ENCODE measurements at regions not wholly inside any gene's neighbourhood (a gene's known extent, or its start where the extent isn't known, plus 50 kb on each side); places are given as distances from the start of the nearest gene placed in this dataset.

DNA sequence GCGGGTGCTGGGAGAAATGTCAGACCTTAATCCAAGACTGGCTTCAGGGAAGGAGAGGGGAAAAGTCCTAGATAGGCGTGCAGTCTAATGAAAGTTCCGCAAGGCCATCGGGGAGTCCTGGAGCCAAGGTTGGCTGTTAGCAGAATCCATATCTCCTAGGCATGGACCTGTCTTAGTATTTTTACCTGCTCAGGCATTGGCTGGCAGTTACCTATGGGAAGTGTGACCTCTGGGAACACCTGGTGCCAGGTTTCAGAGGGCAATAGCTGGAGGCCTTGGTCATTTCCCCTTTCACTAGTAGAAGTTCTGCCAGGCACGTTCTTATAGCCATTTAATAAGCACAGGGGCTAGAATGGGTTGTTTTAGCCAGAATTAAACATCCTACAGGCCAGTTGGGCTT lies 330.8 kb upstream of the SEMA6D start (continued):
- TF ChIP-seq, protein P1, sequence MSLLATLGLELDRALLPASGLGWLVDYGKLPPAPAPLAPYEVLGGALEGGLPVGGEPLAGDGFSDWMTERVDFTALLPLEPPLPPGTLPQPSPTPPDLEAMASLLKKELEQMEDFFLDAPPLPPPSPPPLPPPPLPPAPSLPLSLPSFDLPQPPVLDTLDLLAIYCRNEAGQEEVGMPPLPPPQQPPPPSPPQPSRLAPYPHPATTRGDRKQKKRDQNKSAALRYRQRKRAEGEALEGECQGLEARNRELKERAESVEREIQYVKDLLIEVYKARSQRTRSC (CRISPR knock-in tag; IDR thresholded peaks at IDR 0.05; ENCODE audit: low read depth) = no peak
- TF ChIP-seq, protein P2, sequence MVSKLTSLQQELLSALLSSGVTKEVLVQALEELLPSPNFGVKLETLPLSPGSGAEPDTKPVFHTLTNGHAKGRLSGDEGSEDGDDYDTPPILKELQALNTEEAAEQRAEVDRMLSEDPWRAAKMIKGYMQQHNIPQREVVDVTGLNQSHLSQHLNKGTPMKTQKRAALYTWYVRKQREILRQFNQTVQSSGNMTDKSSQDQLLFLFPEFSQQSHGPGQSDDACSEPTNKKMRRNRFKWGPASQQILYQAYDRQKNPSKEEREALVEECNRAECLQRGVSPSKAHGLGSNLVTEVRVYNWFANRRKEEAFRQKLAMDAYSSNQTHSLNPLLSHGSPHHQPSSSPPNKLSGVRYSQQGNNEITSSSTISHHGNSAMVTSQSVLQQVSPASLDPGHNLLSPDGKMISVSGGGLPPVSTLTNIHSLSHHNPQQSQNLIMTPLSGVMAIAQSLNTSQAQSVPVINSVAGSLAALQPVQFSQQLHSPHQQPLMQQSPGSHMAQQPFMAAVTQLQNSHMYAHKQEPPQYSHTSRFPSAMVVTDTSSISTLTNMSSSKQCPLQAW (CRISPR knock-in tag; IDR thresholded peaks at IDR 0.05) = no peak
- no peak for TF ChIP-seq RAD51 (IDR thresholded peaks at IDR 0.05; ENCODE audit: borderline replicate concordance)
- TF ChIP-seq, protein P3, sequence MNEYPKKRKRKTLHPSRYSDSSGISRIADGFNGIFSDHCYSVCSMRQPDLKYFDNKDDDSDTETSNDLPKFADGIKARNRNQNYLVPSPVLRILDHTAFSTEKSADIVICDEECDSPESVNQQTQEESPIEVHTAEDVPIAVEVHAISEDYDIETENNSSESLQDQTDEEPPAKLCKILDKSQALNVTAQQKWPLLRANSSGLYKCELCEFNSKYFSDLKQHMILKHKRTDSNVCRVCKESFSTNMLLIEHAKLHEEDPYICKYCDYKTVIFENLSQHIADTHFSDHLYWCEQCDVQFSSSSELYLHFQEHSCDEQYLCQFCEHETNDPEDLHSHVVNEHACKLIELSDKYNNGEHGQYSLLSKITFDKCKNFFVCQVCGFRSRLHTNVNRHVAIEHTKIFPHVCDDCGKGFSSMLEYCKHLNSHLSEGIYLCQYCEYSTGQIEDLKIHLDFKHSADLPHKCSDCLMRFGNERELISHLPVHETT (CRISPR knock-in tag; conservative IDR thresholded peaks at IDR 0.05) = no peak

DNA sequence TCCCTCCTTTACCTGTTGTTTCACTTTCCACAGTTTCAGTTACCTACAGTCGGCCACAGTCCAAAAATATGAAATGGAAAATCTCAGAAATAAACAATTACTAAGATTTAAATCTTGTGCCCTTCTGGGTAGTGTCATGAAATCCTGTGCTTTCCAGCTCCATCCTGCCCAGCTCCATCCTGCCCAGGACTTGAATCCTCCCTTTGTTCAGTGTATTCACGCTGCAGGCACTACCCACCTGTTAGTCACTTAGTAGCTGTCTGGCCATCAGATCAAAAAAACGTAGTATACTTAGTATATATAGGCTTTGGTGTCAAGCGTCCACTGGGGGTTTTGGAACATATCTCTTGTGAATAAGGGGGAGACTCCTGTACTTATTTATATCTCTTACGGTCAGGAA lies 329.0 kb upstream of the SEMA6D start:
- H3K27ac ChIP-seq (ENCODE audit: extremely low read length, insufficient read depth, low read length) = no peak overlapping the region
- H4K20me1 ChIP-seq (ENCODE audit: insufficient read depth, low read length) = no peaks in the 10 kb centered on the region
- in situ Hi-C loops (cut with HindIII; ENCODE audit: extremely low pct_ligation_motif_present, low pct_unique_long_range_greater_than_20kb) (no loop called here), intact Hi-C loops (cut with micrococcal nuclease; ENCODE audit: unreplicated experiment) (no loop called here)
- no peak overlapping the region for H3K4me2 ChIP-seq (ENCODE audit: low read depth, low read length)
- FAIRE-seq (no peak), ATAC-seq (no peak), DNase-seq (ENCODE audit: low spot score) (no peak)
- H2AFZ ChIP-seq (ENCODE audit: low read length) = no peak overlapping the region
- H3K4me1 ChIP-seq (ENCODE audit: insufficient read depth, low read length) = no peaks in the 10 kb centered on the region
- no peaks in the 10 kb centered on the region for H3K36me3 ChIP-seq (replicated peaks in 1 of 2; ENCODE audit: control insufficient read depth in 1 of 2, insufficient read depth in 2 of 2, low read length in 2 of 2)
- no peaks in the 10 kb centered on the region for H3K27me3 ChIP-seq (ENCODE audit: control insufficient read depth in 1 of 2, insufficient read depth in 2 of 2, low read length in 2 of 2)
- no peak overlapping the region for H3K9ac ChIP-seq (ENCODE audit: insufficient read depth, low read depth, low read length)
- peaks cover 13% of the 10 kb centered on the region for H3K9me3 ChIP-seq (ENCODE audit: low read length)
- CTCF ChIA-PET (ENCODE audit: low intra/inter-chr PET ratio, low total read pairs) = no interaction called here
- POLR2A ChIA-PET = no interaction called here
- BruUV-seq (replicated peaks) = no TSS peak
- no peaks in the 10 kb centered on the region for H3K79me2 ChIP-seq (ENCODE audit: insufficient read depth, low read length)
- no peak overlapping the region for H3K4me3 ChIP-seq (replicated peaks in 1 of 3; ENCODE audit: insufficient read depth in 1 of 3, low read depth in 2 of 3, low read length in 3 of 3)
- WGBS (ENCODE audit: low lambda C conversion rate) = 6% methylated on average over 5 of the region's 5 CpGs
- TF ChIP-seq, protein P4, sequence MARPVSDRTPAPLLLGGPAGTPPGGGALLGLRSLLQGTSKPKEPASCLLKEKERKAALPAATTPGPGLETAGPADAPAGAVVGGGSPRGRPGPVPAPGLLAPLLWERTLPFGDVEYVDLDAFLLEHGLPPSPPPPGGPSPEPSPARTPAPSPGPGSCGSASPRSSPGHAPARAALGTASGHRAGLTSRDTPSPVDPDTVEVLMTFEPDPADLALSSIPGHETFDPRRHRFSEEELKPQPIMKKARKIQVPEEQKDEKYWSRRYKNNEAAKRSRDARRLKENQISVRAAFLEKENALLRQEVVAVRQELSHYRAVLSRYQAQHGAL (CRISPR knock-in tag; IDR thresholded peaks at IDR 0.05; ENCODE audit: not compliant biosample characterization) = no peak
- TF ChIP-seq, protein P5, sequence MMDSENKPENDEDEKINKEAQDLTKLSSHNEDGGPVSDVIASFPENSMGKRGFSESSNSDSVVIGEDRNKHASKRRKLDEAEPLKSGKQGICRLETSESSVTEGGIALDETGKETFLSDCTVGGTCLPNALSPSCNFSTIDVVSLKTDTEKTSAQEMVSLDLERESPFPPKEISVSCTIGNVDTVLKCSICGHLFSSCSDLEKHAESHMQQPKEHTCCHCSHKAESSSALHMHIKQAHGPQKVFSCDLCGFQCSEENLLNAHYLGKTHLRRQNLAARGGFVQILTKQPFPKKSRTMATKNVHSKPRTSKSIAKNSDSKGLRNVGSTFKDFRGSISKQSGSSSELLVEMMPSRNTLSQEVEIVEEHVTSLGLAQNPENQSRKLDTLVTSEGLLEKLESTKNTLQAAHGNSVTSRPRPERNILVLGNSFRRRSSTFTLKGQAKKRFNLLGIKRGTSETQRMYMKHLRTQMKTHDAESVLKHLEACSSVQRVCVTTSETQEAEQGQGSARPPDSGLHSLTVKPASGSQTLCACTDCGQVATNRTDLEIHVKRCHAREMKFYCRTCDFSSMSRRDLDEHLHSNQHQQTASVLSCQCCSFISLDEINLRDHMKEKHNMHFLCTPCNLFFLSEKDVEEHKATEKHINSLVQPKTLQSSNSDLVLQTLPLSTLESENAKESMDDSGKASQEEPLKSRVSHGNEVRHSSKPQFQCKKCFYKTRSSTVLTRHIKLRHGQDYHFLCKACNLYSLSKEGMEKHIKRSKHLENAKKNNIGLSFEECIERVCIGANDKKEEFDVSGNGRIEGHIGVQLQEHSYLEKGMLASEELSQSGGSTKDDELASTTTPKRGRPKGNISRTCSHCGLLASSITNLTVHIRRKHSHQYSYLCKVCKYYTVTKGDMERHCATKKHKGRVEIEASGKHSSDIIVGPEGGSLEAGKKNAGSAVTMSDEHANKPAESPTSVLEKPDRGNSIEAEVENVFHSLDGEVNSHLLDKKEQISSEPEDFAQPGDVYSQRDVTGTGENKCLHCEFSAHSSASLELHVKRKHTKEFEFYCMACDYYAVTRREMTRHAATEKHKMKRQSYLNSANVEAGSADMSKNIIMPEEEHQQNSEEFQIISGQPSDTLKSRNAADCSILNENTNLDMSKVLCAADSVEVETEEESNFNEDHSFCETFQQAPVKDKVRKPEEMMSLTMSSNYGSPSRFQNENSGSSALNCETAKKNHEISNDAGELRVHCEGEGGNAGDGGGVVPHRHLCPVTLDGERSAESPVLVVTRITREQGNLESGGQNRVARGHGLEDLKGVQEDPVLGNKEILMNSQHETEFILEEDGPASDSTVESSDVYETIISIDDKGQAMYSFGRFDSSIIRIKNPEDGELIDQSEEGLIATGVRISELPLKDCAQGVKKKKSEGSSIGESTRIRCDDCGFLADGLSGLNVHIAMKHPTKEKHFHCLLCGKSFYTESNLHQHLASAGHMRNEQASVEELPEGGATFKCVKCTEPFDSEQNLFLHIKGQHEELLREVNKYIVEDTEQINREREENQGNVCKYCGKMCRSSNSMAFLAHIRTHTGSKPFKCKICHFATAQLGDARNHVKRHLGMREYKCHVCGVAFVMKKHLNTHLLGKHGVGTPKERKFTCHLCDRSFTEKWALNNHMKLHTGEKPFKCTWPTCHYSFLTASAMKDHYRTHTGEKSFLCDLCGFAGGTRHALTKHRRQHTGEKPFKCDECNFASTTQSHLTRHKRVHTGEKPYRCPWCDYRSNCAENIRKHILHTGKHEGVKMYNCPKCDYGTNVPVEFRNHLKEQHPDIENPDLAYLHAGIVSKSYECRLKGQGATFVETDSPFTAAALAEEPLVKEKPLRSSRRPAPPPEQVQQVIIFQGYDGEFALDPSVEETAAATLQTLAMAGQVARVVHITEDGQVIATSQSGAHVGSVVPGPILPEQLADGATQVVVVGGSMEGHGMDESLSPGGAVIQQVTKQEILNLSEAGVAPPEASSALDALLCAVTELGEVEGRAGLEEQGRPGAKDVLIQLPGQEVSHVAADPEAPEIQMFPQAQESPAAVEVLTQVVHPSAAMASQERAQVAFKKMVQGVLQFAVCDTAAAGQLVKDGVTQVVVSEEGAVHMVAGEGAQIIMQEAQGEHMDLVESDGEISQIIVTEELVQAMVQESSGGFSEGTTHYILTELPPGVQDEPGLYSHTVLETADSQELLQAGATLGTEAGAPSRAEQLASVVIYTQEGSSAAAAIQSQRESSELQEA (CRISPR knock-in tag; IDR thresholded peaks at IDR 0.05; ENCODE audit: not compliant biosample characterization) = no peak
- TF ChIP-seq ARNT2 (CRISPR knock-in tag; IDR thresholded peaks at IDR 0.05; ENCODE audit: low read depth) = no peak
- TF ChIP-seq ZNF703 (CRISPR knock-in tag; IDR thresholded peaks at IDR 0.05; ENCODE audit: borderline replicate concordance) = no peak
- no peak for TF ChIP-seq NCOR1 (IDR thresholded peaks at IDR 0.05; ENCODE audit: borderline replicate concordance, low read length)
- TF ChIP-seq ZNF160 (CRISPR knock-in tag; IDR thresholded peaks at IDR 0.05) = no peak
- TF ChIP-seq RXRA (CRISPR knock-in tag; IDR thresholded peaks at IDR 0.05) = no peak
